ENCODE measurements at regions not wholly inside any gene's neighbourhood (a gene's known extent, or its start where the extent isn't known, plus 50 kb on each side); places are given as distances from the start of the nearest gene placed in this dataset.
"Not testable (repeated sequence)": the region's sequence is repeated elsewhere in the genome, so short reads cannot be mapped to it uniquely, and the experiment has no call there.

- FAIRE-seq (no peak), DNase-seq (ENCODE audit: insufficient read length, low spot score) (no peak)
Measured at GRCh38 chr4:128758314-128758922, 51.1 kb upstream of the JADE1 start.

GRCh38 chr4:128757712-128758111 is 51.8 kb upstream of the JADE1 start:
- DNase-seq (ENCODE audit: insufficient read length, low spot score) (no peak), FAIRE-seq (no peak)

- FAIRE-seq, result no peak
Measured at GRCh38 chr4:128751354-128751753, 58.1 kb upstream of the JADE1 start.

GRCh38 chr4:128741748-128742147 is 67.8 kb upstream of the JADE1 start:
- not testable (repeated sequence) for DNase-seq (ENCODE audit: insufficient read length, low spot score); FAIRE-seq

More at GRCh38 chr4:128751354-128751753, 58.1 kb upstream of the JADE1 start:
- DNase-seq (ENCODE audit: insufficient read length, low spot score), result no peak

- FAIRE-seq (peak; percentile 23), DNase-seq (ENCODE audit: insufficient read length, low spot score) (no peak)
Measured at GRCh38 chr4:128737098-128737513, 72.4 kb upstream of the JADE1 start.

GRCh38 chr4:128735714-128736113 is 73.8 kb upstream of the JADE1 start:
- DNase-seq (ENCODE audit: insufficient read length, low spot score), result no peak
- no peak for FAIRE-seq

- no peak for FAIRE-seq
- DNase-seq (ENCODE audit: insufficient read length, low spot score), result no peak
Measured at GRCh38 chr4:128728190-128728589, 81.3 kb upstream of the JADE1 start.

- FAIRE-seq (no peak), DNase-seq (ENCODE audit: insufficient read length, low spot score) (no peak)
Measured at GRCh38 chr4:128727658-128728057, 81.8 kb upstream of the JADE1 start.

- no peak for DNase-seq (ENCODE audit: insufficient read length, low spot score)
- no peak for FAIRE-seq
Measured at GRCh38 chr4:128725405-128726055, 84.0 kb upstream of the JADE1 start.

GRCh38 chr4:128722911-128723310 is 86.6 kb upstream of the JADE1 start:
- FAIRE-seq, result no peak
- DNase-seq (ENCODE audit: insufficient read length, low spot score), result no peak

GRCh38 chr4:128721896-128722295 is 87.6 kb upstream of the JADE1 start:
- FAIRE-seq, result no peak
- DNase-seq (ENCODE audit: insufficient read length, low spot score), result no peak

- no peak for FAIRE-seq
Measured at GRCh38 chr4:128720270-128720669, 89.2 kb upstream of the JADE1 start.

GRCh38 chr4:128718768-128719167 is 90.7 kb upstream of the JADE1 start:
- DNase-seq (ENCODE audit: insufficient read length, low spot score) (no peak), FAIRE-seq (no peak)

More at GRCh38 chr4:128720270-128720669, 89.2 kb upstream of the JADE1 start:
- no peak for DNase-seq (ENCODE audit: insufficient read length, low spot score)

GRCh38 chr4:128716338-128716737 is 93.2 kb upstream of the JADE1 start:
- FAIRE-seq, result peak; percentile 33

GRCh38 chr4:128715616-128716015 is 93.9 kb upstream of the JADE1 start:
- FAIRE-seq (no peak), DNase-seq (ENCODE audit: insufficient read length, low spot score) (no peak)

More at GRCh38 chr4:128716338-128716737, 93.2 kb upstream of the JADE1 start:
- DNase-seq (ENCODE audit: insufficient read length, low spot score), result no peak

GRCh38 chr4:128711361-128711760 is 98.1 kb upstream of the JADE1 start:
- no peak for DNase-seq (ENCODE audit: insufficient read length, low spot score)
- no peak for FAIRE-seq

- DNase-seq (ENCODE audit: insufficient read length, low spot score) (no peak), FAIRE-seq (no peak)
Measured at GRCh38 chr4:128709268-128709667, 100.2 kb upstream of the JADE1 start.

GRCh38 chr4:128707864-128708263 is 101.6 kb upstream of the JADE1 start:
- DNase-seq (ENCODE audit: insufficient read length, low spot score) (no peak), FAIRE-seq (no peak)

- DNase-seq (ENCODE audit: insufficient read length, low spot score), result no peak
- FAIRE-seq, result peak; percentile 58
Measured at GRCh38 chr4:128703948-128704347, 105.6 kb upstream of the JADE1 start.

- DNase-seq (ENCODE audit: insufficient read length, low spot score) (no peak), FAIRE-seq (no peak)
Measured at GRCh38 chr4:128700659-128701350, 108.7 kb upstream of the JADE1 start.

GRCh38 chr4:128698386-128698785 is 111.1 kb upstream of the JADE1 start:
- FAIRE-seq, result no peak

GRCh38 chr4:128697323-128697722 is 112.2 kb upstream of the JADE1 start:
- FAIRE-seq, result no peak

More at GRCh38 chr4:128698386-128698785, 111.1 kb upstream of the JADE1 start:
- no peak for DNase-seq (ENCODE audit: insufficient read length, low spot score)

More at GRCh38 chr4:128697323-128697722, 112.2 kb upstream of the JADE1 start:
- no peak for DNase-seq (ENCODE audit: insufficient read length, low spot score)

Measured in HTR-8/SVneo (cell line).